ENCODE measurements at regions not wholly inside any gene's neighbourhood (a gene's known extent, or its start where the extent isn't known, plus 50 kb on each side); places are given as distances from the start of the nearest gene placed in this dataset.
"Not testable (repeated sequence)": the region's sequence is repeated elsewhere in the genome, so short reads cannot be mapped to it uniquely, and the experiment has no call there.

- not testable (repeated sequence) for TF ChIP-seq CTCF (conservative IDR thresholded peaks at IDR 0.05); EZH2 (IDR thresholded peaks at IDR 0.05; ENCODE audit: low read depth)
Observed at GRCh38 chr1:194738843-194739242, 1552.4 kb upstream of the B3GALT2 start.

All from PC-9 (cell line).